22Rv1 (cell line): ENCODE measurements at regions not wholly inside any gene's neighbourhood (a gene's known extent, or its start where the extent isn't known, plus 50 kb on each side); places are given as distances from the start of the nearest gene placed in this dataset.
"Not testable (repeated sequence)": the region's sequence is repeated elsewhere in the genome, so short reads cannot be mapped to it uniquely, and the experiment has no call there.

Source experiments
- H3K27ac ChIP-seq: fragments of 450-650 bp; 2 replicates; pipeline ENCODE4 v1.5.1; 2017
- ZFX ChIP-seq: fragments of 450-650 bp; IDR thresholded peaks from 2 replicates; pipeline ENCODE4 v1.6.1; 2017; ENCODE audit warnings: antibody characterized with exemption, borderline replicate concordance
- TF ChIP-seq, protein P1 (sequence below): fragments of 450-650 bp; IDR thresholded peaks from 2 replicates; pipeline ENCODE4 v1.5.1; 2017; ENCODE audit warnings: mild to moderate bottlenecking

DNA sequence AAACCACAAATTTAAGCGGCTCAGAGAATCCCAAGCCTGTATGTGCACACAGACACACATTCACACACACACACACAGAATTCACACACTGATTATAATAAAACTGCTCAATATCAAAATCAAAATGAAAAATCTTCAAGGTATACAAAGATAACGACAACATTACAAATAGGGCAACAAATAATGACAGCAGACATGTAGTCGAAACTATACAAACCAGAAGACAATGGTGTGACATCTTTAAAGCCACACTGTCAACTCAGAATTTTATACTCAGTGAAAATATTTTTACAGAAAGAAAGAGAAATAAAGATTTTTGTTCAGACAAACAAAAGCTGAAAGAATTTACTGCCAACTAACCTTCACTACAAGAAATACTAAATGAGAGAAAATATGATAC is 333.4 kb downstream of the INSIG2 start:
- H3K27ac ChIP-seq: no peak overlapping the region

DNA sequence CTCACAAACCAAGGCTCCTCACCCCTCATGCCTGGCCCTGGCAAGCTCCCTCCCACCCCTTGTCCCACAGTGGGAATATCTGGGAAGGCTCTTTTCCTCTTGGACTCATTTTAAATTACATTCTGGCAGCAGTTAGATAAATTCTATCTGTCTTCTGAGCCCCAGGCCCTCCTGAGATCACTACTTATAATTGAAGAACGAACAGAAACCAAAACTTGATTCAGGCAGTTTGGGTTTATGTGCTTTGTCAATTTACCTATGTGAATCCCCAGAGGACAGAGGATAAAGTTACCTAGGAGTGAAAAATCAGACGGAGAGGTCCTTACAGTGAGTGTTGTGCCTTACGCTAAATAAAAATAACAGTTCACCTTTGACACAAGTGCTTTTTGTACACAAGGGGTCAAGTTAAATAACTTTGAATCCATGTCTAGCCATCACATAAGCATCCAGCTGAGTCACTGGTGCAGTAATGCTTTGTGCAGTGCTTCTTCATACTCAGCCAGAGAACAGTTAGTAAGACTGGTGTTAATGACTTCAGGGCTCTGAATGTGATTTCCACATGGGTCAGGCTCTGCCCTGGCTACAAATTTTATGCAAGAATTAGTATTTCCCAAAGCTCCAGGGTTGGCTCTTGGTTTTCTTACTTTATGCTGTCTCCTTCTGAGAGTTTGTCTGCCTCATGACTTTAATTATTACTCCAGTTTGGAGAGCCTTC is 329.3 kb downstream of the INSIG2 start:
- no peak overlapping the region for H3K27ac ChIP-seq
- TF ChIP-seq, protein P1, sequence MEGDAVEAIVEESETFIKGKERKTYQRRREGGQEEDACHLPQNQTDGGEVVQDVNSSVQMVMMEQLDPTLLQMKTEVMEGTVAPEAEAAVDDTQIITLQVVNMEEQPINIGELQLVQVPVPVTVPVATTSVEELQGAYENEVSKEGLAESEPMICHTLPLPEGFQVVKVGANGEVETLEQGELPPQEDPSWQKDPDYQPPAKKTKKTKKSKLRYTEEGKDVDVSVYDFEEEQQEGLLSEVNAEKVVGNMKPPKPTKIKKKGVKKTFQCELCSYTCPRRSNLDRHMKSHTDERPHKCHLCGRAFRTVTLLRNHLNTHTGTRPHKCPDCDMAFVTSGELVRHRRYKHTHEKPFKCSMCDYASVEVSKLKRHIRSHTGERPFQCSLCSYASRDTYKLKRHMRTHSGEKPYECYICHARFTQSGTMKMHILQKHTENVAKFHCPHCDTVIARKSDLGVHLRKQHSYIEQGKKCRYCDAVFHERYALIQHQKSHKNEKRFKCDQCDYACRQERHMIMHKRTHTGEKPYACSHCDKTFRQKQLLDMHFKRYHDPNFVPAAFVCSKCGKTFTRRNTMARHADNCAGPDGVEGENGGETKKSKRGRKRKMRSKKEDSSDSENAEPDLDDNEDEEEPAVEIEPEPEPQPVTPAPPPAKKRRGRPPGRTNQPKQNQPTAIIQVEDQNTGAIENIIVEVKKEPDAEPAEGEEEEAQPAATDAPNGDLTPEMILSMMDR: no peak
- TF ChIP-seq ZFX: no peak

More for the DNA sequence above, 333.4 kb downstream of the INSIG2 start:
- TF ChIP-seq ZFX: no peak
- TF ChIP-seq, protein P1: no peak

DNA sequence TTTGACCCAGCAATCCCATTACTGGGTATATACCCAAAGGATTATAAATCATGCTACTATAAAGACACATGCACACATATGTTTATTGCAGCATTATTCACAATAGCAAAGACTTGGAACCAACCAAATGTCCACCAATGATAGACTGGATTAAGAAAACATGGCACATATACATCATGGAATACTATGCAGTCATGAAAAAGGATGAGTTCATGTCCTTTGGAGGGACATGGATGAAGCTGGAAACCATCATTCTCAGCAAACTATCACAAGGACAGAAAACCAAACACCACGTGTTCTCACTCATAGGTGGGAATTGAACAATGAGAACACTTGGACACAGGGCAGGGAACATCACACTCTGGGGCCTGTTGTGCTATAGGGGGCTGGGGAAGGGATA is 326.9 kb downstream of the INSIG2 start:
- not testable (repeated sequence) for H3K27ac ChIP-seq

DNA sequence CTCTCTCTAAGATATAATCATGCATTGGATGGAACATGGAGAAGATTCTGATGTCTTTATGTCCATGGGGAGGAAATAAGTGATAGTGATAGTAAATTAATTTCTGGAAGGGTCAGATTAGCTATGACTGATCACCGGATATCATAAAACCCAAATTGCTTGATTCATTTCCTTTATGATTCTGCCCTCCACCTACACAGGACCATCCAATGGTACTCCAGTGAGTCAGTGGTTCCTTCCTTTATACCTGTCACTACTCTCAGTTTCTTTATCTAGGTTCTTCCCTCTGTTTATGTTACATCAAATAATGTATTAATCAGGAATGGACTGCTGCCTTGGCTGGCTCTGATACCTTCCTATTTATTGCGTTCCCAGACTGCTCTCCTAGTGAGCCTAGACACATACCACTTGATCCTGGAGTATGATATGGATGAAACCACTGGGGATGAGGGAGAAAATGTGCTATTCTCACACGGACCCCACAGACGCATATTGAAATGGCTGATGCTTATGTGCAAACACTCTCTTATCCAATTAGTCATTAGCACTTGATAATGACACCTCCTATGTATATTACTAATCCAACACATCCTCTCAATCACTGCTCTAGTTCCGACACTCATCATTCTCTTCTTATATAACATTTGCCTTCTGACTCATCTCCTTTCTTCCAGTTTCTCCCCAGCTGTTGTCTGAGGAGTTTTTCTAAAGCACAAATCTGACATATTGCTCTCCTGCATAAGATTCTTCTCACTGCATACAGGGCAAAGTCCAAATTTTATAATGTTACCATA is 315.6 kb downstream of the INSIG2 start:
- no peak for TF ChIP-seq ZFX
- TF ChIP-seq, protein P1: no peak
- H3K27ac ChIP-seq: no peak overlapping the region

DNA sequence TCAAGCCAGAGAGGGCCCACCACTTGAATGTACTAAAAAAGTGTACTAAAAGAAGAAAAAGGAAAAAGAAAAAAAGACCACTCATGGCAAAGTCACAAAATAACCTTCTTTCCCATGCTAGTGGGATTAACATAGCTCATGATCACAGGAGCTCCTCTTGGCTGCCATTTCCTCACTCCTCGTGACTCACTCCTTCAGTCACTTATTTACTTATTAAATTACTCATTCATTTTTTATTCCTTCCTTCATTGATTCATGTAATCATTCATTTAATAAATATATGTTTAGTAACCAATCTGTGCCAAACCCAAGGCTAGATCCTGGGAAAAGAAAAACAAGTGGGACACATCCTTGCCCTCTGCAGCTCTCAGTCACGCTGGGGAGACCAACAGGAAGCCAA is 300.5 kb downstream of the INSIG2 start:
- no peak for TF ChIP-seq ZFX
- TF ChIP-seq, protein P1: no peak
- no peak overlapping the region for H3K27ac ChIP-seq

DNA sequence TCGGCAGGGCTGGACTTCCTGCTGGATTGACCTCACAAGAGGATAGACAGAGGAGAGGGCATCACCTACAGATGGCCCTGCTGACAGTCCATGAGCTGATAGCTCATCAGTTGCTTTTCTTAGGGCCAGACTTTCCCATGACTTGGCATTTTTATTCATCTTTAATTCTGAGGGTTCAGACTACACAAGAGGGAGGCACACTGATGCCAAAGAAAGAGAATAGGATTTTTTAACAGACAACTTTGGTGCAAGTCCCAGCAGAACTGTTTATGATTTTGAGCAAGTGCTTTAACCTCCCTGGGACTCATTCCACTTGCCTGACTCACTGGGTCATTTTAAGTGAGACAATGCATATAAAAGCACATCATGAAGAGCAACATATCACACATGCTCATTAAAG is 299.2 kb downstream of the INSIG2 start:
- TF ChIP-seq, protein P1: no peak
- no peak overlapping the region for H3K27ac ChIP-seq

DNA sequence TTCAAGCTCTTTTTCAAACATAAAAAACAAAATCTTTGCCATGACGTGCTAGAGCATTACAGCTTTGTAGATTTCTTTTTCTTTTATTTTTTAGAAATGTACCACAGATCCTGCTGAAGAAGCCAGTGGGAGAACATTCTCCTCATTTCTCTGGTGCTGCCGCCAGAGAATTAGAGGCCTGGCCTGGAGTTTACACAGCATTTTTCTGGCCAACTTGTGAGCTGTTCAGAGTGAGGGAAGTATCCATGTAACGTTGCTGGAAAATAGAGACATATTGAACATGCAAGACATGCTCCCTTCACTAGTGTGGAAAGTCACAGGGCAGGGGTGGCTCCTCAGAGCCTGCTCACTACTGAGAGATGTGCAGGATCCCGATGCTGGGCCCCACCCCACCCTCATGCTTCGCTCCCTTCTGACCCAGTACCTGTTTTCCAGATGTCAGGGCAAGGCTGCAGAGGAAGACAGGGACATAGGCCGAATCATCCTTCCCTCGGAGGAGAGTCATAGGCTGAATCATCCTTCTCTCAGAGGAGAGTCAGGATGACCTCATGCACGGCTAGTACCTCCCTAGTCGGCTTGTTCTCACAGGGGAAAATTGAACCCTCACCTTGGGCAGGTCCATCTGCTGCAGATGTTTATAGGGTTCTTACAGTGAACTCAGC is 298.5 kb downstream of the INSIG2 start:
- H3K27ac ChIP-seq: no peak overlapping the region
- TF ChIP-seq, protein P1: no peak
- no peak for TF ChIP-seq ZFX
